ACHN (cell line): ENCODE measurements at regions not wholly inside any gene's neighbourhood (a gene's known extent, or its start where the extent isn't known, plus 50 kb on each side); places are given as distances from the start of the nearest gene placed in this dataset.
A peak's percentile ranks its signal among the peaks of the same experiment; 100 is the strongest.

ENCODE experiments used
- DNase-seq: peaks from one replicate; pipeline ENCODE4 v3.0.0-alpha.2; 2015
- in situ Hi-C: cut with HindIII; loops from 2 replicates; pipeline ENCODE4 v1.10.0; 2017; ENCODE audit warnings: low sequenced_read_pairs, low pct_ligation_motif_present, low pct_unique_long_range_greater_than_20kb

GRCh38 chr3:76735152-76735551, 304.7 kb upstream of the ROBO2 start:
- no peak for DNase-seq
- in situ Hi-C loops: no loop called here

DNA sequence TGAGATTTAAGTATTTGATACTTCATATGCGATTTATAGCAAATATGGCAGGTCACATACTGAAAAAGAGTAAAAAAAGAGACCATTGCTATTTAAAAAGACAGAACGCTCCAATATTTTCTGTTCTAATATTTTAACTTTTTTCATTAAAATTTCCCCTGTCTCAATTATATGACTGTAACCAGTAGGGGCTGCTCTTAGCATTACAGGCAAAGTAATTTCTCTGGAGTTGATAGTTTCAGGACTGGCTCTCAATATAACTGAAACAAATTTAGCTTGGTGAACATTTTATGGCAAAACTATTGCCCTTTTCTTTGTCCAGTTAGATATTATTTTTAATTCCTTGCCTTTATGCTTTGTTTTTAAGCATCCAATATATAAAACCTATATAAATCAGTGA, 286.3 kb upstream of the ROBO2 start:
- DNase-seq: peak; percentile 3
- in situ Hi-C loops: no loop called here

DNA sequence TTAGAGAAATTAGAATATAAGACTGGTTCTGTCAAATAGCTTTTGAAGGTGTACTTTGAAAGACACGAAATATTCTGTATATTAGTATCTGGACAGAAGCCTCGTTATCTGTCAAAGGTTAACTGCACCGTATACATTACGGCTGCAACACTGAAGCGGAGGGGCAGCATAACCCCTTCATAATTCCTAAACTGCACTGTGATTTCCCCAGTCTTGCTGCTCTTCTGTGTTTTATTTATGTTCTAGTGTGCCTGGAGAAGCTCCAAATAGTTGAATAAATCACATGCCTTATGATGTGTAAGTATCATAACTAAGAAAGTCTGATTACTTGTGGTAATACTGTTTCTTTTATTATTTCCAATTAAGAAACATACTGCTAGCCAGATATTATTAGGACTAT, 285.7 kb upstream of the ROBO2 start:
- no peak for DNase-seq
- in situ Hi-C loops: no loop called here

- in situ Hi-C loops: no loop called here
Measured at GRCh38 chr3:76756577-76756976, 283.3 kb upstream of the ROBO2 start.

DNA sequence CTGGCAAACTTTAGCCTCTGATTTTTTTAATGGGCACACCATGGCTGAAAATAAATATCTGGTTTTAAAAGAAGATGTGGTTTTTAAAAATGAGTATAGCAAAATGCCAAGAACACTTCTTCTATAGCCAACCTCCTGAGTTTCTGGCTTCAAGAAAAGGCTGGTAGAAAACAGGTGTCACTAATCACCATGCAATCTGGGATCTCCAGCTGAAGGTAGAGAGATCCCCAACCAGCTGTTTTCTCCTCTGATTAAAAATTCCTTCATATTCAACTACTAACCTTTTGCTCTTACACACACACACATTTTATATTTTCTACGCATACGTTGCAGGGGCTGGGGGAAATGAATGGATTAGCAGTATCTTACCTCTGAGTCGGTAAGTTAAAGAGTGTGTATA, 279.6 kb upstream of the ROBO2 start:
- in situ Hi-C loops: no loop called here

More at GRCh38 chr3:76756577-76756976, 283.3 kb upstream of the ROBO2 start:
- no peak for DNase-seq

DNA sequence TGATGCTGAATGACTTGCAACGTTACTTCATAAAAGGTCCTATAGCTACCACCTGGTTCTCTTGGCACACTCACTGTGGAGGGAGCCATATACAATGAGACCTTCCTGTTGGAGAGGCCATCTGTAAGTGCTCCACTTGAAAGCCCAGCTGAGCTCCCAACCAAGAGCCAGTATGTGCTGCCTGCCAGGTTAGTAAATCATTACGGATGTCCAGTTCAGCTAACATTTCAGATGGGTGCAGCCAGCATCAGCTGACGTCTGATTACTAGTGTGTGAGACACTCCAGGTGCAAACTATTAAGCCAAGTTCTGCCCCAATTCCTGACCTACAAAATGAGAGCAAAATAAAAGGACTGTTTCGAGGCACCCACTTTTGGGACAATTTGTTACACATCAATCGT, 274.4 kb upstream of the ROBO2 start:
- DNase-seq: peak; percentile 4
- in situ Hi-C loops: no loop called here

More for the DNA sequence above, 279.6 kb upstream of the ROBO2 start:
- DNase-seq: no peak

GRCh38 chr3:76768912-76769311, 271.0 kb upstream of the ROBO2 start:
- in situ Hi-C loops: no loop called here
- DNase-seq: no peak

- DNase-seq: no peak
- in situ Hi-C loops: no loop called here
Measured at GRCh38 chr3:76776927-76777326, 263.0 kb upstream of the ROBO2 start.

- DNase-seq: no peak
- in situ Hi-C loops: no loop called here
Measured at GRCh38 chr3:76788206-76788605, 251.7 kb upstream of the ROBO2 start.

- DNase-seq: no peak
- in situ Hi-C loops: no loop called here
Measured at GRCh38 chr3:76789237-76789636, 250.7 kb upstream of the ROBO2 start.

DNA sequence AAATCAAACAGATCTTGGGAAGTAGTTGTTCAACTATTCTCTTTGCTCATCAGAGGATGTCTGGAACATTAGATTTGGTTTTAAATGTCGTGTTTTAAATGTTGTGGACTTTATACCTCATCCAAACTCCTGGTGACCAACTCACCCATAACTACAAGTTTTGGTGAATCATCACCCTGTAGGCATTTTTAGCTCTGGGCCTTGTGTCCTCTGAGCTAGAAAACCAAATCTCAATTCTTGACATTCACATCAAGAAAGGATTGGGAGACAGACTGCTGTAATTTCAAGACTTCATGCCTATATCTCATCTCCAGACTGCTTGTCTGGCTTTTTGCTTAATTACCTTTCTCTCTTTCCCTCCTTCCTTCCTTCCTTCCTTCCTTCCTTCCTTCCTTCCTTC, 228.5 kb upstream of the ROBO2 start:
- in situ Hi-C loops: no loop called here
- no peak for DNase-seq

DNA sequence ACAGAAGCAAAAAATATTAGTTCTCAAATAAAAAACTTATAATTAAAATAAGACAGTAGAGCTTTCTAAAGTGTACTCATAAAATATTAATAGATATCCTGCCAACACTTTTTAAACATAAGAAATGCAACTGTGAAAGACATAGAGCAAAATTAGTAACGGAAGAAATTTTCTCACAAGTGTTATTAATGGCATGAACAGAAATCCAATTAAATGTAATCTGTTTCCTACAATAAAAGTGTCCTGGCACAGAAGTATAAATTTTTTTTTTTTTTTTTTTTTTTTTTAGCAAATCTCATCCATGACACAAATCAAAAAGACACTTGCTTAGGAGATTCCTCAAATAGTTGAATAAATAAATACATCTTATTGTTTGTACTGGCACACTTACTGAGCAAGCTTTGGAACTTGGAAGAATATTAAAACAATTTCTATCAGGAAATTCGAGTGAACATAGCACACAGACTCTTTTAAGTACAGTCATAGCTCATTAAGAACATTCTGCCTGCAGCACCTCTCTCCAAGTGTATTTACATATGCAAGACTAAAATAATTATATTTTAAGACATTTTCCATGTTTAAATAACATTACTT, 227.2 kb upstream of the ROBO2 start:
- in situ Hi-C loops: no loop called here

GRCh38 chr3:76815561-76815960, 224.3 kb upstream of the ROBO2 start:
- DNase-seq: no peak
- in situ Hi-C loops: no loop called here

More for the DNA sequence above, 227.2 kb upstream of the ROBO2 start:
- no peak for DNase-seq

DNA sequence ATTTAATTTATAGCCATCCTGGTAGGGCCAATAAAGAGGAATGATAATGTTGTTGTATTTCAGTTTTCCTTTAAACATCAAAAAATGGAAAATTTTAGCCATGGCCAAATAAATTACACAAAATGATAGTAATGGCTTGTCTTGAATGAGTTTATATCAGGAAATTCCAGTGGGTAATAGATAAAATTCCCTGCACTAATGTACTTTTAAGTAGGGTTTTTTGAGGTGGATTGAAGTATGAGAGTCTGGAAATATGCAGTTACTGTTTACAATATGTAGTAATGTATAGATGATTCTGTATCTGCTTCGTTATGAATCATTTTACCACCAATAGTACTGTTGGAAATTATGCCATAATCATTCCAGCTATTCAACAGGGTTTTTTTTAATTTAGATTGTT, 219.4 kb upstream of the ROBO2 start:
- no peak for DNase-seq
- in situ Hi-C loops: no loop called here

GRCh38 chr3:76824658-76825240, 215.2 kb upstream of the ROBO2 start:
- in situ Hi-C loops: no loop called here
- no peak for DNase-seq

- in situ Hi-C loops: no loop called here
- DNase-seq: no peak
Measured at GRCh38 chr3:76826861-76827260, 213.0 kb upstream of the ROBO2 start.

DNA sequence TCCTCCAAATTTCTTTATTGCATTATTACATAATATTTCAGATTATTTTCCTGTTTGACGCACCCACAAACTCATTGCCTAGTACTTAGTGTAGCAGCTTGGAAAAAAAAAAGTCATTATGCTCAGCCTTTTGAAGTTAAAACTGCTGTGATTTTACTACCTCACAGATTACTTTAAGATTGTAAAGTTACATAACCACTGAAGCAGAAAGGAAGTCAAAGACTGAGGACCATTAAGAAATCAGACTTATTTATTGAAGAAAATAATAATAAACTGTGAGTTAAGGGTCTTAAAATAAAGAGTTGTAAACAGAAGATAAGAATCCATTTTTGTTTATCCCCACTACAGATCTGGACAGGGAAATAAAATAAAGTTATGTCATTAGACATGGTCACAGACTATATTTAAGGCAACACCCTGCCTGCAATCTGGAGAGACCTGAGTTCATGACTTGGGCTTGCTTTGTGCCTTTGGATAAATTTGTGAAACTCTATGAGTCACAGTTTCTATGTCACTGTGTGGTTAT, 212.1 kb upstream of the ROBO2 start:
- DNase-seq: no peak
- in situ Hi-C loops: no loop called here

DNA sequence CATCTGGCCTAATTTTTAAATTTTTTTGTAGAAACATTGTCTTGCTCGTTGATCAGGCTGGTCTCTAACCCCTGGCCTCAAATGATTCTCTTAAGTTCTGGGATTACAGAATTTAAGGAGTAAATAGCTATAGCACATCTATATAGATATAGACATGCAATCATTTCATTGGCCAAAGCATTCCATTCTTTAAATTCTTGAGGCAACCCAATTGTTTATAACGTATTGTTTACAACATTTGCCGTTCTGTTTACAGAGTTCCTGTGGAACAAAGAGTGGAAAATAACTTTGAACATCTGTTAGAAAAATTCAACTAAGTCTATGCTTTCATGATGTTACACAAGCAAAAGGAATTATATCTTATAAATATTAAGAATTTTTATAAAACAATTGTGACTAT, 205.2 kb upstream of the ROBO2 start:
- in situ Hi-C loops: no loop called here
- DNase-seq: no peak

- in situ Hi-C loops: no loop called here
- DNase-seq: no peak
Measured at GRCh38 chr3:76841747-76842146, 198.2 kb upstream of the ROBO2 start.

GRCh38 chr3:76842216-76842615, 197.7 kb upstream of the ROBO2 start:
- DNase-seq: no peak
- in situ Hi-C loops: no loop called here
